ENCODE measurements at regions not wholly inside any gene's neighbourhood (a gene's known extent, or its start where the extent isn't known, plus 50 kb on each side); places are given as distances from the start of the nearest gene placed in this dataset.
"Not testable (repeated sequence)": the region's sequence is repeated elsewhere in the genome, so short reads cannot be mapped to it uniquely, and the experiment has no call there.

DNA sequence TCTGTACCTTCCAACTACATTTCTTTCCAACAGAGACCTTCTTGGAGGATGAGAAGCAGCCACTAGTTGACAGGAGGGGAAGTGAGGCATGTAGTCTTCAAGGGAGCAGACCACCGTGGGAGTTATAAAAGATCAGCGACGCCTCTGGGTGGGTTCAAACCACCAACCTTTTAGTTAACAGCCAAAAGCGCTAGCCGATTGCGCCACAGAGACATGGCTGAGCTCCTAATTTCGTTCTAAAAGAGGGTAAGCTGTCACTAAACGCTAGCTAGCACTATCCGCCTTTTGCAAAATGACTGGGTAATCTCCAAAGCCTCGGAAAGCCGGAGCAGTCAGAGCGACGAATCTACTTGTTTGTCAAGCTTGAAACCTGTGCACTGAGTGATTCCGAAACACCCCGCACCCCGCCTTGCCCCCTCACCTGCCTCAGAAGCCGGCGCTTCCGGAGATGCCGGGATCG is 135.8 kb downstream of the FAM72B start:
- peaks cover 14% of the 10 kb centered on the region for H3K27me3 Mint-ChIP-seq (ENCODE audit: insufficient read depth)
- H3K9me3 Mint-ChIP-seq; H3K36me3 Mint-ChIP-seq (ENCODE audit: low read depth); H3K27ac Mint-ChIP-seq; intact Hi-C loops (cut with micrococcal nuclease); H3K4me1 Mint-ChIP-seq (ENCODE audit: low read depth); DNase-seq (ENCODE audit: low spot score); H3K4me3 Mint-ChIP-seq: not testable (repeated sequence)

DNA sequence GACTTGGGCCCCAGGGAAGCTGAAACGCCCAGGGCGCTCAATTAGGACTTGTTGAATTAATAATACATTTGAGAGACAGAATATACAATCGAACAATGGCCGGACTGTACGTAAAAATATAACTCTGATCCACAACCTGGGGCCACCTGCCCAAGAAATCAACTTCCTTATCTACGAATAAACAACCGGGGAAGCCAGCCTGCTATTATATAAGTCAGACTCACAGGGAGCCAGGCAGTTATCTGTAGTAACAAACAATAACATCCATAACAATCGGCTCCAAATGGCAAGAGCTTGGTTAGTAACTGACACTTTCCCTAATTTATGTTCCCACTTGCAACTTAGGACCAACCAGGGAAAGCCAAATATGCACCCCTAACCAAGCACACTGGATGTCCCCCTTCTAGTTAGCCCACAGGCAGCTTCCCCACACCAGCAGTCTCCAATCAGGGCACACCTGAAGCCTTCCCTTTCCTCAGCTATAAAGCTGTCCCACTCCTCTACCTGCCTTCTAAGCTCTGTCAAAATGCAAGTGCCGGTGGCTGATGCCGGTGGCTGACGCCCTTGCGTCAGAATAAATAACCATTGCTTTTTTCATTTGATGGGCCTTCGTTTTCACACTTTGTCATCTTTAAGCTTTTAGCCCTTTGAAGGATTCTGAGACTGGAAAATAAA is 135.2 kb downstream of the FAM72B start:
- DNase-seq (ENCODE audit: low spot score); H3K27ac Mint-ChIP-seq; H3K9me3 Mint-ChIP-seq; H3K4me1 Mint-ChIP-seq (ENCODE audit: low read depth); H3K4me3 Mint-ChIP-seq; intact Hi-C loops (cut with micrococcal nuclease); H3K36me3 Mint-ChIP-seq (ENCODE audit: low read depth): not testable (repeated sequence)
- H3K27me3 Mint-ChIP-seq (ENCODE audit: insufficient read depth): peaks cover 14% of the 10 kb centered on the region

DNA sequence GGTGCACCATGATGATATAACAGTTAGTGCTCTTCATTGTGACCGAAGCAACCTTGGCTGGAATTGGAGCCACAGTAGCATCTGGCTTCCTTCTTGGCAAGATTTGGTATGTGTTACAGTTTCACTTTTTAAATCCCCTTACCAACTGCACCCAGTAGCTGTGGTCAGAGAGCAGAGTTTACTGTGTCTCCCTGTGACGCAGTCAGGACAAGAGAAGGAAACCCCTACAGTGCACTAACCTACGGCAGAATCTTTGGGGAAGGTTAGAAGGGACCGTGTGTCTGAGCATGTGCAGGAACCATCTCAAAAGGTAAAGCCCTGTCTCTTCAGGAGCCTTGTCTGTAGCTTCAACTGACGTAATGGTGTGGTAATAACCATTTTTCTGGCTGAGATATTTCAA is 134.0 kb downstream of the FAM72B start:
- H3K4me3 Mint-ChIP-seq; H3K36me3 Mint-ChIP-seq (ENCODE audit: low read depth); DNase-seq (ENCODE audit: low spot score); intact Hi-C loops (cut with micrococcal nuclease); H3K9me3 Mint-ChIP-seq; H3K27ac Mint-ChIP-seq; H3K4me1 Mint-ChIP-seq (ENCODE audit: low read depth): not testable (repeated sequence)
- peaks cover 14% of the 10 kb centered on the region for H3K27me3 Mint-ChIP-seq (ENCODE audit: insufficient read depth)

DNA sequence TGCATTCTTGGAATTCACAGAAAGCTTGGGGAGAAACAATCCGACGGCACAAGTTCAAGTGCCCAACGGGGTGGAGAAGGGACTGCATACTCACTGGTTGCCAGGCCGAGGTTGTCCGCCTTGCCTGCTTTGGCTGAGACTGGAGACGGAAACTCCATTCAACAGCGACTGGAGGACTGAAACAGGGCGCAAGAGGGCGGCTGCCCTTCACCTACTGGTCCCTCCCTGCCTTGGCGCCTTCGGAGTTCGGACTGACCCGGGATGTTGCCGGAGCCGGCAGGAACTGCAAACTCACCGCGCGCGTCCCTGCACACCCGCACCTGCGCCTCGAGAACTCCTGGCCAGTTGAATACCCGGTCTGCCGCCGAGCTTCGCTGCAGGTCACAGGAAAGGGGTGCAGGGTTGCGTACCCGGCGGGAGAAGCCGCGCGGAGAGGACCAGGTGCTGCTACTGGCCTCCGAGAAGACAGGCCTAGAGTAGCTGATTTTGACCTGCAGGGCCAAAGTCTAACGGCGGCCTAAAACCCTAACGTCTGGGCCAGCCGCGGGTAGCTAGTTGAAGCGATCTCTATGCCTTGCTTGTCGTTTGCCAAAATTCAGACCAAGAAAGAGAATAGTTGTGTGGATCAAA is 132.9 kb downstream of the FAM72B start:
- H3K9me3 Mint-ChIP-seq; DNase-seq (ENCODE audit: low spot score); intact Hi-C loops (cut with micrococcal nuclease); H3K27ac Mint-ChIP-seq; H3K4me1 Mint-ChIP-seq (ENCODE audit: low read depth); H3K36me3 Mint-ChIP-seq (ENCODE audit: low read depth): not testable (repeated sequence)
- Mint-ChIP-seq H3K4me3 (peak overlapping the region; percentile 20), H3K27me3 (ENCODE audit: insufficient read depth) (peaks cover 14% of the 10 kb centered on the region)

DNA sequence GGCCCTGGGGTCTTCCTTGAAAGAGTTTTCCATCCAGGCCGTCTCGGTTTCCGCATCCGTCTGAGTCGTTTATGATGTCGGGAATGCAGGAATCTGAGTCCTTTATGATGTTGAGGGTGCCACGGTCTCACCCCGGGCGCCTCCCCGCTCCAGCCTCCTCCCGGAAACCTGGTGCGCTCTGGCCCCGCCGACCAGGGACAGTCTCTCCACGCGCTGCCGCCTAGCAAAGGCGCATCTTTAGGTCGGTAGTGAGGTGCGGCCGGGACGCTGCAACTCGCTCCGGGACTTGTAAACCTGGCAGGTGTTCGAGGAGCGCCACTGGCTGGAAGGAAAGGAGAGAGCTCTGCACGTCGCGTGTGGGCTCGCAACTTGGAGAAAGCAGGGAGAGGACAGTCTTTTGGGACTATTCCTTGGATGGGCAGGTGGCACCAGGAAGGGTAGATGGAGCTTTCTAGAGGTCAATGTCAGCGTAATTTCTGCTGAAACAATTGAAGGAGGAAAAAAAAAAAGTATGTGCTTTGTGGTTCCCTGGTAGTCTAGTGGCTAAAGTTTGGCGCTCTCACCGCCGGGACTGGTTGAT is 132.0 kb downstream of the FAM72B start:
- DNase-seq (ENCODE audit: low spot score); intact Hi-C loops (cut with micrococcal nuclease); H3K27ac Mint-ChIP-seq; H3K36me3 Mint-ChIP-seq (ENCODE audit: low read depth); H3K4me3 Mint-ChIP-seq; H3K4me1 Mint-ChIP-seq (ENCODE audit: low read depth); H3K9me3 Mint-ChIP-seq: not testable (repeated sequence)
- H3K27me3 Mint-ChIP-seq (ENCODE audit: insufficient read depth): peaks cover 14% of the 10 kb centered on the region

DNA sequence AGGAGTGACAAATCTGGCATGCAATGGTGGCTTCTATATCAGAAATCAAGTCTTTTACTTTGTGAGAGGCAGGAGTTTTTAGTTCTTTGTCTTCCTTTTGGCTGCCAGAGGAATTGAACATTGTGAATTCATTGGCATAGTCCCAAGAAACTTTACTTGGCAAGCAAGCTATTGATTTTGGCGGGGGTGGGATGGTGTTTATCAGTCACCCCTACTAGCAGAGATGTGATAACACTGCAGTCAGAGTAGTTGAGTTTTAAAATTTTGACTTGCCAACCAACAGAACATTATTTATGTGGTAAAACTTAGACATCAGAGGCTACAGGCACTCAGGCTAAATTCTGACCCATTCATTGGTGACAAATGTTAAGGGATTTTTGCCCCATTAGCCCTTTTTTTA is 129.2 kb downstream of the FAM72B start:
- H3K27ac Mint-ChIP-seq; DNase-seq (ENCODE audit: low spot score); H3K4me1 Mint-ChIP-seq (ENCODE audit: low read depth); intact Hi-C loops (cut with micrococcal nuclease); H3K9me3 Mint-ChIP-seq; H3K36me3 Mint-ChIP-seq (ENCODE audit: low read depth); H3K4me3 Mint-ChIP-seq: not testable (repeated sequence)
- peaks cover 12% of the 10 kb centered on the region for H3K27me3 Mint-ChIP-seq (ENCODE audit: insufficient read depth)

DNA sequence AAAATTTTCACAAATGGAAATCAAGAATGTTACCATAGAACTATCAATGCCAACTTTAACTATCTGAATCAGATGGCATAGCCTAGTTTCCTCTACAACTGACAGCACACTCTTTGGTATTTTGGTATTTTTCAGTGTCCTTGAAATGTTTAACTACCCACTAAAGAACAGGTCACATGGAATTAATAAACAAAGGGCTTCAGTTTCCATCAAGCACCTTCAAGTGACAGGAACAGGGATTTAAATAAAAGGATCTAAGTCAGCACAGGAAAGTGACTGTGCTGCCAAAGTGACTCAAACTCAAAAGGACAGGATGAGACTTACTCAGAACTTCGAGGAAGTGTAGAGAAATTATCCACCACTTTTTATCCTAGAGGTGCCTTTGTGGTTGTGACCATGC is 117.2 kb downstream of the FAM72B start:
- DNase-seq (ENCODE audit: low spot score); H3K27me3 Mint-ChIP-seq (ENCODE audit: insufficient read depth); H3K9me3 Mint-ChIP-seq; H3K4me3 Mint-ChIP-seq; intact Hi-C loops (cut with micrococcal nuclease); H3K4me1 Mint-ChIP-seq (ENCODE audit: low read depth); H3K36me3 Mint-ChIP-seq (ENCODE audit: low read depth); H3K27ac Mint-ChIP-seq: not testable (repeated sequence)

DNA sequence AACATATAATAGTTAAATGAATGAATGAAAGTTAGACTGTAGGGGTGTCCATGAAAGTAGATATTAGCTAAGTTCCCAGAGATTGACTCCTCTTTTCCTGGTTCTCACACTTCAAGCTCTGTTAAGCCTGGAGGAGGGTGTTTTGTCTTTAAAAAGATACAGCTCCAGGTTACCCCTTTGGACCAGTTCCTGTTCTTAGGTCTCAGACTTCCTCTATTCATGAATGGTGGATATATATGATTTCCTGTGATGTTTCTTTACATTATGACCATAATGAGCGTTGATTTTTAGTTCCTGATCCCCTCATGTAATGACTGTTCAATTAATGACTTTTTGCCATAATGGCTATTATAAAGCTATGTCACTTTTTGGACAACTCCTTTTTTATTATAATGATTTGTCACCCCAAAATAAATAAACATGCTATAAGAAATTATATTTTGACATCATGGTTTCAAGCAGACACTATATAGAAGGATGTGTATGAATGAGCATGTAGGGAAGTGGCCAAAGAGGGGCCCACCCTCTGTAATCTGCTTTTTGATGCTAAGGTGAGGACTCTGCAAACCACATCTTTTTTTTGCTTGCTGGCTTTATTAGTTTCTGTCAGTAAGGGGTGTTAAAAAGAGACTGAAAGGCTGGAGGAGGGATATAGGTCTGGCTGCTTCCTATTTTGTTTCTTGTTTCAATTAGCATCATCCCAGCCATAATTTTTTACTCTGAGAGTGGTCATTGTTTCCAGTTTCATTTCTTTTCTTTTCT is 115.2 kb downstream of the FAM72B start:
- intact Hi-C loops (cut with micrococcal nuclease); H3K9me3 Mint-ChIP-seq; DNase-seq (ENCODE audit: low spot score): not testable (repeated sequence)

DNA sequence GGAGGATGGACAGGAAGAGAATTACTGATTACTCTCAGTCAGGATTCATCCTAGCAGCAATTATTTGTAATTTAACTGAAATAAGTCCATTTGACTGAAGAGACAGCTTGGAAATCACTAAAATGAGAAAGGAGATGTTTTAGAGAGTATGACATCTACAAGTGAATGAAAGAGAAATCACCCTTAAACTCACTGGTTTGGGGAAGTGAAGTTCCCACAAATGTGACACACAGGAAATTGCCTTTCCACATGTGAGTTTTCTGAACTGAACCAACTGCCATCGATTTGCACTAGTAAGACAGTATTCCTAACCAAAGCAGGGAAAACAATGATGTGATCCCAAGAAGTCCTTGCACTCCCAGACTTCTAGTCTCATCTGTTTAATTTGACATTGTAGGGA is 110.3 kb downstream of the FAM72B start:
- H3K27me3 Mint-ChIP-seq (ENCODE audit: insufficient read depth); H3K27ac Mint-ChIP-seq; H3K36me3 Mint-ChIP-seq (ENCODE audit: low read depth); H3K9me3 Mint-ChIP-seq; intact Hi-C loops (cut with micrococcal nuclease); H3K4me3 Mint-ChIP-seq; H3K4me1 Mint-ChIP-seq (ENCODE audit: low read depth); DNase-seq (ENCODE audit: low spot score): not testable (repeated sequence)

More for the DNA sequence above, 115.2 kb downstream of the FAM72B start:
- not testable (repeated sequence) for H3K4me3 Mint-ChIP-seq; H3K4me1 Mint-ChIP-seq (ENCODE audit: low read depth); H3K36me3 Mint-ChIP-seq (ENCODE audit: low read depth); H3K27ac Mint-ChIP-seq; H3K27me3 Mint-ChIP-seq (ENCODE audit: insufficient read depth)

DNA sequence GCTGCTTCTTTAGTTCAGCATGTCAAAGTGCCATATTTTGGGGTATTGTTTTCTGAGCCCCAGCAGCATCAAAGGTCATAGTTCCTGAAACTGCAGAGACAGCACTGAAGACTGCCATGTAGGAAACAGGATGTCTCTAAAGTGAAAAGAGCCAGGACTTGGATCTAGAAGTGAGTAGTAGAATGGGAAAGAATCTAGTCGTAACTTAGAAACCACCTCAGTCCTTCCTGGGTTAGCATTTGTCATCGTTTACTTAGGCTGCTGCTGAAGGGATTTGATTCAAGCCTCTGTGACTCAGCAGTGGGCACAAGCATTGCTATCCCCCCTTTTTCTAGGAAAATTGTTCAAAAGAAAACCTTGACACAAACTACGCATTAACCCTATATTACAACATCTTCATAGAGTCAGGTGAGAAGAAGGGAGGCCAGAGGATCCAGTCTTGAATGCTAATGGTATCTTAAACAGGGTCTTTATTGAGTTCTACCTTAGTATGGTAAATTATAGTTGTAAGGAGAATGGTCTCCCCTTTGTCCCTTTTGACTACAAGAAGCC is 108.8 kb downstream of the FAM72B start:
- H3K9me3 Mint-ChIP-seq; H3K27ac Mint-ChIP-seq; H3K27me3 Mint-ChIP-seq (ENCODE audit: insufficient read depth); H3K36me3 Mint-ChIP-seq (ENCODE audit: low read depth); DNase-seq (ENCODE audit: low spot score); intact Hi-C loops (cut with micrococcal nuclease); H3K4me3 Mint-ChIP-seq: not testable (repeated sequence)
- peaks cover 16% of the 10 kb centered on the region for H3K4me1 Mint-ChIP-seq (ENCODE audit: low read depth)

DNA sequence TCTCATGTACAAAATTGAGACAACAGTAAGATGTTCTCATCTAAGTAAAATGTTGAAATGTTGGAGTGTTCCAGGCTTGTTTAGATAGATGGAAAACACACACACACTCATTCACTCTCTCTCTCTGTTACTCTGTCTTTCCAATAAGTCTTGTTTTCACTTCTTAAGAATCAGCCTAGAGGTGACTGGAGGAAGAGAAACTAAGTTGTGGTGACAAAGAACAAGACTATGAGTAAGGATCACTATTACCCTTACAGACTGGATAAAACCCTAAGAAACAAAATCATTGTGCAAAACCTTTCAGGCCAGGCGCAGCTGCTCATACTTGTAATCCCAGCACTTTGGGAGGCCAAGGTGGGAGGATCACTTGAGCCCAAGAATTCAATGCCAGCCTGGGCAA is 107.5 kb downstream of the FAM72B start:
- H3K27me3 Mint-ChIP-seq (ENCODE audit: insufficient read depth); DNase-seq (ENCODE audit: low spot score); H3K4me3 Mint-ChIP-seq; H3K9me3 Mint-ChIP-seq; H3K36me3 Mint-ChIP-seq (ENCODE audit: low read depth); intact Hi-C loops (cut with micrococcal nuclease): not testable (repeated sequence)
- H3K4me1 Mint-ChIP-seq (ENCODE audit: low read depth): peaks cover 22% of the 10 kb centered on the region
- H3K27ac Mint-ChIP-seq: peak overlapping the region; percentile 98

DNA sequence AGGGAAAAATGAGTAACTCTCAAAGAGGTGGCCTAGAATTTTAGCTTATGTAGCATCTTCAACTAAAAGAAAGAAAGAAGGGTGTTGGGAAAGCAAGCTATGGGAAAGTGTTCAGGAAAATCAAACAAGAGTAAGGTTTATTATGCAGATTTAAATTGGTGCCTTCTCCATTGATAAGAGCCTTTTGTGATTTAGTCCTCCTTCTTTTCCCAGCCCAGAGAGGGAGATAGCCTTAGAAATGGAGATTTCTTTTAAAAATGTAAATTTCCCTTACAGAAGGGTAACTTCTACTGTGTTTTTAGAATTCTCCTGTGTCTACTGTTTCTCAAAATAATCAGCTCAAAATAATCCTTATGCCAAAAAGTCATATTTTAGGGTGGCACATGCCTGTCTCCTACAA is 104.5 kb downstream of the FAM72B start:
- intact Hi-C loops (cut with micrococcal nuclease); H3K36me3 Mint-ChIP-seq (ENCODE audit: low read depth); H3K27ac Mint-ChIP-seq; H3K27me3 Mint-ChIP-seq (ENCODE audit: insufficient read depth); H3K4me3 Mint-ChIP-seq; H3K9me3 Mint-ChIP-seq; DNase-seq (ENCODE audit: low spot score): not testable (repeated sequence)
- H3K4me1 Mint-ChIP-seq (ENCODE audit: low read depth): peaks cover 23% of the 10 kb centered on the region

Data from activated T-helper 1 cell treated with anti-CD3 and anti-CD28 coated beads, Interleukin-12 subunit alpha, Interleukin-12 subunit beta, Interleukin-2, Interleukin-4 antibody, amounts not matched to agents 30 ng/mL and 10 ng/mL and 1 ng/mL, durations not matched to agents 14 hours and 24 hours and 36 hours (primary cell).